PC-9 (cell line): ENCODE measurements at regions not wholly inside any gene's neighbourhood (a gene's known extent, or its start where the extent isn't known, plus 50 kb on each side); places are given as distances from the start of the nearest gene placed in this dataset.

Experiments used
- BruUV-seq: library from RNA; stranded (reverse); fragments of 400-500 nt; replicated peaks from 2 replicates; lab custom pipeline; 2021; lab: Mats Ljungman, UMichigan
- CTCF ChIA-PET: fragments of 300-600 bp; sonication (Branson Sonifier 250); formaldehyde crosslinking; loops from one replicate; lab custom pipeline; 2022; ENCODE audit warnings: antibody characterized with exemption; lab: Charles Lee
- POLR2A ChIA-PET: fragments of 300-600 bp; sonication (Branson Sonifier 250); formaldehyde crosslinking; loops from one replicate; lab custom pipeline; 2022; ENCODE audit warnings: antibody characterized with exemption; ENCODE audit not compliant: unreplicated experiment; lab: Charles Lee
- DNase-seq, 2 experiments: peaks; one replicate each; pipeline versions ENCODE4 v3.0.0 to v3.0.0-alpha.2; 2015 to 2022; ENCODE audit warnings: mixed read lengths in 1 of 2
- H2AFZ ChIP-seq: fragments of 200-600 bp; sonication (generic); 2 replicates; pipeline ENCODE4 v1.8.1; 2017; ENCODE audit warnings: antibody characterized with exemption
- H3F3A ChIP-seq: fragments of 200-600 bp; sonication (generic); 2 replicates; pipeline ENCODE4 v1.8.1; 2017; ENCODE audit warnings: antibody characterized with exemption, mild to moderate bottlenecking, low read depth; ENCODE audit not compliant: insufficient read depth
- H3K27ac ChIP-seq: fragments of 200-600 bp; sonication (generic); 2 replicates; pipeline ENCODE4 v1.6.1; 2016; ENCODE audit warnings: mixed run types
- H3K27me3 ChIP-seq: fragments of 200-600 bp; sonication (generic); 2 replicates; pipeline ENCODE4 v1.6.1; 2016; ENCODE audit warnings: low read depth, mixed run types; ENCODE audit not compliant: insufficient read depth
- H3K36me3 ChIP-seq: fragments of 200-600 bp; sonication (generic); 2 replicates; pipeline ENCODE4 v1.6.1; 2016; ENCODE audit warnings: low read depth, mixed run types
- H3K4me1 ChIP-seq: fragments of 200-600 bp; sonication (generic); replicated peaks from 2 replicates; pipeline ENCODE4 v1.6.1; 2016; ENCODE audit warnings: mixed run types; ENCODE audit not compliant: insufficient read depth
- H3K4me2 ChIP-seq: fragments of 200-600 bp; sonication (generic); 2 replicates; pipeline ENCODE4 v1.6.1; 2017; ENCODE audit warnings: mixed run types
- H3K4me3 ChIP-seq: fragments of 200-600 bp; sonication (generic); 2 replicates; pipeline ENCODE4 v1.6.1; 2016; ENCODE audit warnings: mixed run types
- H3K79me2 ChIP-seq: fragments of 200-600 bp; sonication (generic); 2 replicates; pipeline ENCODE4 v1.6.1; 2017; ENCODE audit warnings: low read depth, mixed run types
- H3K9me2 ChIP-seq: fragments of 200-600 bp; sonication (generic); 2 replicates; pipeline ENCODE4 v1.8.1; 2017; ENCODE audit warnings: mild to moderate bottlenecking; ENCODE audit not compliant: insufficient read depth
- H3K9me3 ChIP-seq: fragments of 200-600 bp; sonication (generic); 2 replicates; pipeline ENCODE4 v1.8.1; 2016; ENCODE audit warnings: low read depth; ENCODE audit not compliant: insufficient read depth
- H4K20me1 ChIP-seq: fragments of 200-600 bp; sonication (generic); 2 replicates; pipeline ENCODE4 v1.8.1; 2017; ENCODE audit not compliant: insufficient read depth
- EZH2 ChIP-seq: fragments of 200-600 bp; sonication (generic); IDR thresholded peaks from 2 replicates; pipeline ENCODE4 v1.8.0; 2017; ENCODE audit warnings: antibody characterized with exemption, low read depth
- intact Hi-C: fragments of 100-400 bp; cut with micrococcal nuclease; formaldehyde crosslinking; loops from one replicate; pipeline ENCODE4 v1.10.0; 2022; ENCODE audit not compliant: unreplicated experiment
- TF ChIP-seq, protein P1 (sequence below): fragments of 200-600 bp; sonication (generic); conservative IDR thresholded peaks from 2 replicates; pipeline ENCODE4 v1.6.1; 2017; ENCODE audit warnings: mixed run types, antibody characterized with exemption, mild to moderate bottlenecking, moderate library complexity

DNA sequence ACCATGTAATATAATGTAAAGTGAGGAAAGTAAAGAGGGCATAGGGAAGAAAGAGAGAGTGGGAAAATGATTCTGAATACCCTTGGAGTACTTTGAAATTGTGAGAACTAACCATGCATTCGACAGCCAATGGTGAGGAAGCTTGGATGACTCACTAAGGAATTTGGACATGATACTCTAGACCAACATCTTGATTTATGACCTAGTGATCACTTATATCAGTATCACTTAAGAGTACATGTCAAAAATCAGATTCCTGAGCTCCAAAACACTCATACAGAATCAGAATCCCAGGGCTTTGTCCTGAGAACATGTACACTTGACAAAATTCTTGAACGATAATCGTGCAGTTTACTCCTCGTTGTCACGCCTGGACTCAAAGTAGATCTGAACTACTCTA, 1899.8 kb upstream of the PIK3C3 start:
- no peaks in the 10 kb centered on the region for H4K20me1 ChIP-seq
- POLR2A ChIA-PET, result no interaction called here
- no TSS peak for BruUV-seq
- H3K79me2 ChIP-seq, result no peaks in the 10 kb centered on the region
- intact Hi-C loops, result no loop called here
- H3K27me3 ChIP-seq, result no peaks in the 10 kb centered on the region
- TF ChIP-seq EZH2, result no peak
- TF ChIP-seq, protein P1, sequence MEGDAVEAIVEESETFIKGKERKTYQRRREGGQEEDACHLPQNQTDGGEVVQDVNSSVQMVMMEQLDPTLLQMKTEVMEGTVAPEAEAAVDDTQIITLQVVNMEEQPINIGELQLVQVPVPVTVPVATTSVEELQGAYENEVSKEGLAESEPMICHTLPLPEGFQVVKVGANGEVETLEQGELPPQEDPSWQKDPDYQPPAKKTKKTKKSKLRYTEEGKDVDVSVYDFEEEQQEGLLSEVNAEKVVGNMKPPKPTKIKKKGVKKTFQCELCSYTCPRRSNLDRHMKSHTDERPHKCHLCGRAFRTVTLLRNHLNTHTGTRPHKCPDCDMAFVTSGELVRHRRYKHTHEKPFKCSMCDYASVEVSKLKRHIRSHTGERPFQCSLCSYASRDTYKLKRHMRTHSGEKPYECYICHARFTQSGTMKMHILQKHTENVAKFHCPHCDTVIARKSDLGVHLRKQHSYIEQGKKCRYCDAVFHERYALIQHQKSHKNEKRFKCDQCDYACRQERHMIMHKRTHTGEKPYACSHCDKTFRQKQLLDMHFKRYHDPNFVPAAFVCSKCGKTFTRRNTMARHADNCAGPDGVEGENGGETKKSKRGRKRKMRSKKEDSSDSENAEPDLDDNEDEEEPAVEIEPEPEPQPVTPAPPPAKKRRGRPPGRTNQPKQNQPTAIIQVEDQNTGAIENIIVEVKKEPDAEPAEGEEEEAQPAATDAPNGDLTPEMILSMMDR, result no peak
- H3K9me2 ChIP-seq, result no peaks in the 10 kb centered on the region
- no peak overlapping the region for H2AFZ ChIP-seq
- CTCF ChIA-PET, result no interaction called here
- no peak overlapping the region for H3K4me3 ChIP-seq
- H3F3A ChIP-seq, result no peaks in the 10 kb centered on the region
- H3K36me3 ChIP-seq, result no peaks in the 10 kb centered on the region
- no peak overlapping the region for H3K27ac ChIP-seq
- H3K4me1 ChIP-seq, result no peaks in the 10 kb centered on the region
- DNase-seq, result no peak
- H3K9me3 ChIP-seq, result no peaks in the 10 kb centered on the region
- H3K4me2 ChIP-seq, result no peak overlapping the region

- H3F3A ChIP-seq, result no peaks in the 10 kb centered on the region
Measured at GRCh38 chr18:40049716-40050115, 1905.3 kb upstream of the PIK3C3 start.

DNA sequence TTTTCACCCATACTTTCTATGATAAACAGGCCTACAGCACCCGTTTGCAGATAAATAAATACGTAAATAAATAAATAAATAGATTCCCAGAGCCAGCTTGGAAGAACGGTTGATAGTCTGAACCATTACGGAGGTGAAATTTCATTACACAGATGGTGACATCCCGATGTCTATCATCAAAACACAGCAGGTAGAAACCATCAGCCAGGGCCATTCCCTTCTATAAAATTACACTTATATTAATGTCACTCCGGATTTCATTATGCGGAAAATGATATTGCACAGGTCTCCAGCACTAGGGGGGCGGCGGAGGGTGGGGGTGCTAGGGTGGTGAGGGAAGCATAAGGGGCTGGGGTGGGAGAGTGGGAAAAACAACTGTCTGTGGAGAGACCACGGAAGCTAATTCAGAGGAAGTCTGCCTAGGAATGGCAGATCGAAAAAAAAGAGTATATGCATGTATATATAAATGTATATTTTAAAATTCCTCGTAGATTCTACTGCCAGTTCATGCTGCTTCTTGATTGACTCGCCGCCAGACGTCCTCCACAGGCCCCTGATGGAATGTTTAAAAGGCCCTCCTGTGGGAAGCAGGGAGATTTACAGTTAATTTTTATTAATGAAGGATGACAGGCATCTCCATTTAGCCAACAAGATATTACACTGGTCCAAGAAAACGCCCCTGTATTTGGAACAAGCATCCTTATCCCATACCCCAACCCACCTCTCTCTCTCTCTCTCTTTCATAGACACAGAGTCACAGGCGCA, 1906.0 kb upstream of the PIK3C3 start:
- H3K36me3 ChIP-seq, result no peaks in the 10 kb centered on the region
- CTCF ChIA-PET, result no interaction called here
- intact Hi-C loops, result no loop called here
- TF ChIP-seq, protein P1, result no peak
- no peak for TF ChIP-seq EZH2
- H3K9me2 ChIP-seq, result no peaks in the 10 kb centered on the region
- H3K27ac ChIP-seq, result no peak overlapping the region
- H2AFZ ChIP-seq, result no peak overlapping the region
- no peaks in the 10 kb centered on the region for H3K79me2 ChIP-seq
- no peaks in the 10 kb centered on the region for H3K9me3 ChIP-seq
- H3F3A ChIP-seq, result no peaks in the 10 kb centered on the region
- H3K4me2 ChIP-seq, result no peak overlapping the region
- H3K27me3 ChIP-seq, result no peaks in the 10 kb centered on the region
- BruUV-seq, result no TSS peak
- POLR2A ChIA-PET, result no interaction called here
- H3K4me3 ChIP-seq, result no peak overlapping the region
- no peak for DNase-seq
- no peaks in the 10 kb centered on the region for H3K4me1 ChIP-seq
- H4K20me1 ChIP-seq, result no peaks in the 10 kb centered on the region

More at GRCh38 chr18:40049716-40050115, 1905.3 kb upstream of the PIK3C3 start:
- POLR2A ChIA-PET, result no interaction called here
- DNase-seq, result no peak
- no peaks in the 10 kb centered on the region for H3K79me2 ChIP-seq
- BruUV-seq, result no TSS peak
- no peaks in the 10 kb centered on the region for H3K4me1 ChIP-seq
- no peaks in the 10 kb centered on the region for H4K20me1 ChIP-seq
- no peak for TF ChIP-seq EZH2
- TF ChIP-seq, protein P1, result no peak
- no peaks in the 10 kb centered on the region for H3K9me2 ChIP-seq
- no peak overlapping the region for H3K4me3 ChIP-seq
- no peak overlapping the region for H3K27ac ChIP-seq
- H3K9me3 ChIP-seq, result no peaks in the 10 kb centered on the region
- no peaks in the 10 kb centered on the region for H3K27me3 ChIP-seq
- CTCF ChIA-PET, result no interaction called here
- H3K4me2 ChIP-seq, result no peak overlapping the region
- no peaks in the 10 kb centered on the region for H3K36me3 ChIP-seq
- intact Hi-C loops, result no loop called here
- H2AFZ ChIP-seq, result no peak overlapping the region
